ENCODE measurements at regions not wholly inside any gene's neighbourhood (a gene's known extent, or its start where the extent isn't known, plus 50 kb on each side); places are given as distances from the start of the nearest gene placed in this dataset.

DNA sequence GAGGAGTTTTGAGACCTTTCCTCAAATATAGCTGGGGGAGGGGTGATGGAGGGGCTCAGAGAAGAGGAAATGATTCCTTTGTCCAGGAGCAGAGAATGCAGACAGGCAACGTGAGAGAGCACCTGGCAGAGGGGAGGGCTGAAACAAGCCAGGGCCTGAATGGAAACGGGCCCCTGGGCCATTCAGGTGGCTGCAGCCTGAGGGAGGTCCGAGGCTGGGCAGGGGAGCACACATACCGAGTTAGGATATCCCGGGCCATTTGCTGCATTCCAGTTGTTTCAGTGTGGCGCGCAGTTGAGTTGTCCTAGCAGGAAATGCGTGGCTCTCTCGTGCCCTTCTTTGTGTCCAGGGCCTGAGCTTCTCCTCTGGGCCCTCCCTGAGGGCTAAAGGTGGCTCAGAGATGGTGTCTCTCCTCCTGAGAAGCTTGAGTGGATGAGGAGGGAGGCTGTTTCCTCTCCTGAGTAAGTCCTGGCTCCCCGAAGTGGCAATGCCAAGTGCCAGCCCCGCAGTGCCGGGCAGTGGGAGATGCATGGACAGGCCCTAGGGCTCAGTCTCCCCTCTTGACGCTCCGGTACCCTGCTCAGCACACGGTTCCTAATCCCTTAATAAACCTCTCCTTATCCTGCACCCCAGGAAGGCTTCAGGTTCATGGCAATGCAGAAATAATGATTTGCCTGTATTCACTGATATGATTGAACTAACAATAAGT is 85.5 kb upstream of the VRK1 start (continued):
- TF ChIP-seq, protein P1, sequence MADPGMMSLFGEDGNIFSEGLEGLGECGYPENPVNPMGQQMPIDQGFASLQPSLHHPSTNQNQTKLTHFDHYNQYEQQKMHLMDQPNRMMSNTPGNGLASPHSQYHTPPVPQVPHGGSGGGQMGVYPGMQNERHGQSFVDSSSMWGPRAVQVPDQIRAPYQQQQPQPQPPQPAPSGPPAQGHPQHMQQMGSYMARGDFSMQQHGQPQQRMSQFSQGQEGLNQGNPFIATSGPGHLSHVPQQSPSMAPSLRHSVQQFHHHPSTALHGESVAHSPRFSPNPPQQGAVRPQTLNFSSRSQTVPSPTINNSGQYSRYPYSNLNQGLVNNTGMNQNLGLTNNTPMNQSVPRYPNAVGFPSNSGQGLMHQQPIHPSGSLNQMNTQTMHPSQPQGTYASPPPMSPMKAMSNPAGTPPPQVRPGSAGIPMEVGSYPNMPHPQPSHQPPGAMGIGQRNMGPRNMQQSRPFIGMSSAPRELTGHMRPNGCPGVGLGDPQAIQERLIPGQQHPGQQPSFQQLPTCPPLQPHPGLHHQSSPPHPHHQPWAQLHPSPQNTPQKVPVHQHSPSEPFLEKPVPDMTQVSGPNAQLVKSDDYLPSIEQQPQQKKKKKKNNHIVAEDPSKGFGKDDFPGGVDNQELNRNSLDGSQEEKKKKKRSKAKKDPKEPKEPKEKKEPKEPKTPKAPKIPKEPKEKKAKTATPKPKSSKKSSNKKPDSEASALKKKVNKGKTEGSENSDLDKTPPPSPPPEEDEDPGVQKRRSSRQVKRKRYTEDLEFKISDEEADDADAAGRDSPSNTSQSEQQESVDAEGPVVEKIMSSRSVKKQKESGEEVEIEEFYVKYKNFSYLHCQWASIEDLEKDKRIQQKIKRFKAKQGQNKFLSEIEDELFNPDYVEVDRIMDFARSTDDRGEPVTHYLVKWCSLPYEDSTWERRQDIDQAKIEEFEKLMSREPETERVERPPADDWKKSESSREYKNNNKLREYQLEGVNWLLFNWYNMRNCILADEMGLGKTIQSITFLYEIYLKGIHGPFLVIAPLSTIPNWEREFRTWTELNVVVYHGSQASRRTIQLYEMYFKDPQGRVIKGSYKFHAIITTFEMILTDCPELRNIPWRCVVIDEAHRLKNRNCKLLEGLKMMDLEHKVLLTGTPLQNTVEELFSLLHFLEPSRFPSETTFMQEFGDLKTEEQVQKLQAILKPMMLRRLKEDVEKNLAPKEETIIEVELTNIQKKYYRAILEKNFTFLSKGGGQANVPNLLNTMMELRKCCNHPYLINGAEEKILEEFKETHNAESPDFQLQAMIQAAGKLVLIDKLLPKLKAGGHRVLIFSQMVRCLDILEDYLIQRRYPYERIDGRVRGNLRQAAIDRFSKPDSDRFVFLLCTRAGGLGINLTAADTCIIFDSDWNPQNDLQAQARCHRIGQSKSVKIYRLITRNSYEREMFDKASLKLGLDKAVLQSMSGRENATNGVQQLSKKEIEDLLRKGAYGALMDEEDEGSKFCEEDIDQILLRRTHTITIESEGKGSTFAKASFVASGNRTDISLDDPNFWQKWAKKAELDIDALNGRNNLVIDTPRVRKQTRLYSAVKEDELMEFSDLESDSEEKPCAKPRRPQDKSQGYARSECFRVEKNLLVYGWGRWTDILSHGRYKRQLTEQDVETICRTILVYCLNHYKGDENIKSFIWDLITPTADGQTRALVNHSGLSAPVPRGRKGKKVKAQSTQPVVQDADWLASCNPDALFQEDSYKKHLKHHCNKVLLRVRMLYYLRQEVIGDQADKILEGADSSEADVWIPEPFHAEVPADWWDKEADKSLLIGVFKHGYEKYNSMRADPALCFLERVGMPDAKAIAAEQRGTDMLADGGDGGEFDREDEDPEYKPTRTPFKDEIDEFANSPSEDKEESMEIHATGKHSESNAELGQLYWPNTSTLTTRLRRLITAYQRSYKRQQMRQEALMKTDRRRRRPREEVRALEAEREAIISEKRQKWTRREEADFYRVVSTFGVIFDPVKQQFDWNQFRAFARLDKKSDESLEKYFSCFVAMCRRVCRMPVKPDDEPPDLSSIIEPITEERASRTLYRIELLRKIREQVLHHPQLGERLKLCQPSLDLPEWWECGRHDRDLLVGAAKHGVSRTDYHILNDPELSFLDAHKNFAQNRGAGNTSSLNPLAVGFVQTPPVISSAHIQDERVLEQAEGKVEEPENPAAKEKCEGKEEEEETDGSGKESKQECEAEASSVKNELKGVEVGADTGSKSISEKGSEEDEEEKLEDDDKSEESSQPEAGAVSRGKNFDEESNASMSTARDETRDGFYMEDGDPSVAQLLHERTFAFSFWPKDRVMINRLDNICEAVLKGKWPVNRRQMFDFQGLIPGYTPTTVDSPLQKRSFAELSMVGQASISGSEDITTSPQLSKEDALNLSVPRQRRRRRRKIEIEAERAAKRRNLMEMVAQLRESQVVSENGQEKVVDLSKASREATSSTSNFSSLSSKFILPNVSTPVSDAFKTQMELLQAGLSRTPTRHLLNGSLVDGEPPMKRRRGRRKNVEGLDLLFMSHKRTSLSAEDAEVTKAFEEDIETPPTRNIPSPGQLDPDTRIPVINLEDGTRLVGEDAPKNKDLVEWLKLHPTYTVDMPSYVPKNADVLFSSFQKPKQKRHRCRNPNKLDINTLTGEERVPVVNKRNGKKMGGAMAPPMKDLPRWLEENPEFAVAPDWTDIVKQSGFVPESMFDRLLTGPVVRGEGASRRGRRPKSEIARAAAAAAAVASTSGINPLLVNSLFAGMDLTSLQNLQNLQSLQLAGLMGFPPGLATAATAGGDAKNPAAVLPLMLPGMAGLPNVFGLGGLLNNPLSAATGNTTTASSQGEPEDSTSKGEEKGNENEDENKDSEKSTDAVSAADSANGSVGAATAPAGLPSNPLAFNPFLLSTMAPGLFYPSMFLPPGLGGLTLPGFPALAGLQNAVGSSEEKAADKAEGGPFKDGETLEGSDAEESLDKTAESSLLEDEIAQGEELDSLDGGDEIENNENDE (IDR thresholded peaks at IDR 0.05; ENCODE audit: insufficient replicate concordance, low read length) = no peak
- TF ChIP-seq HDAC2 (IDR thresholded peaks at IDR 0.05; ENCODE audit: borderline replicate concordance in 1 of 2, low read depth in 2 of 2, low read length in 2 of 2) = no peak
- TF ChIP-seq TAF7 (optimal IDR thresholded peaks at IDR 0.05; ENCODE audit: borderline replicate concordance, low read depth, low read length) = no peak
- TF ChIP-seq HDAC6 (IDR thresholded peaks at IDR 0.05; ENCODE audit: low read depth, low read length) = no peak
- no peak for TF ChIP-seq GABPA (IDR thresholded peaks at IDR 0.05; ENCODE audit: borderline replicate concordance, insufficient read depth, low read length)
- TF ChIP-seq KDM4A (IDR thresholded peaks at IDR 0.05; ENCODE audit: low read depth, low read length, severe bottlenecking) = no peak
- no peak for TF ChIP-seq KDM5A (IDR thresholded peaks at IDR 0.05; ENCODE audit: low read length)
- no peak for TF ChIP-seq BCL11A (IDR thresholded peaks at IDR 0.05; ENCODE audit: low read depth in 2 of 2, low read length in 2 of 2)
- no peak for TF ChIP-seq SAP30 (IDR thresholded peaks at IDR 0.05; ENCODE audit: insufficient read depth, insufficient replicate concordance, low read length)
- no peak for TF ChIP-seq RBBP5 (IDR thresholded peaks at IDR 0.05; ENCODE audit: borderline replicate concordance, low read depth, low read length)
